HEK293 (cell line): ENCODE measurements at regions not wholly inside any gene's neighbourhood (a gene's known extent, or its start where the extent isn't known, plus 50 kb on each side); places are given as distances from the start of the nearest gene placed in this dataset.

ENCODE experiments used
- GLI2 ChIP-seq: fragments of 450-650 bp; formaldehyde crosslinking; IDR thresholded peaks from 2 replicates; pipeline ENCODE4; 2017; ENCODE audit warnings: missing biosample characterization, missing genetic modification characterization, low read depth, borderline replicate concordance
- GLIS2 ChIP-seq: fragments of 450-650 bp; formaldehyde crosslinking; IDR thresholded peaks from 2 replicates; pipeline ENCODE4 v1.5.1; 2016; ENCODE audit warnings: missing biosample characterization, missing genetic modification characterization
- INSM2 ChIP-seq: fragments of 450-650 bp; formaldehyde crosslinking; IDR thresholded peaks from 2 replicates; pipeline ENCODE4 v1.5.1; 2016; ENCODE audit warnings: missing biosample characterization, missing genetic modification characterization
- KLF1 ChIP-seq: fragments of 450-650 bp; formaldehyde crosslinking; IDR thresholded peaks from 2 replicates; pipeline ENCODE4 v1.5.1; 2016; ENCODE audit warnings: missing biosample characterization, missing genetic modification characterization
- PRDM10 ChIP-seq: fragments of 450-650 bp; formaldehyde crosslinking; IDR thresholded peaks from 2 replicates; pipeline ENCODE4 v1.5.1; 2016; ENCODE audit warnings: missing biosample characterization, missing genetic modification characterization
- PRDM4 ChIP-seq: fragments of 450-650 bp; formaldehyde crosslinking; IDR thresholded peaks from 2 replicates; pipeline ENCODE4 v1.5.1; 2017; ENCODE audit warnings: missing biosample characterization, missing genetic modification characterization
- REPIN1 ChIP-seq: fragments of 450-650 bp; formaldehyde crosslinking; IDR thresholded peaks from 2 replicates; pipeline ENCODE4 v1.5.1; 2017; ENCODE audit warnings: missing biosample characterization, missing genetic modification characterization, low read depth
- REST ChIP-seq: fragments of 450-650 bp; formaldehyde crosslinking; IDR thresholded peaks from 2 replicates; pipeline ENCODE4 v1.5.1; 2016; ENCODE audit warnings: missing biosample characterization, missing genetic modification characterization
- ZBTB10 ChIP-seq: fragments of 450-650 bp; formaldehyde crosslinking; IDR thresholded peaks from 2 replicates; pipeline ENCODE4 v1.5.1; 2016; ENCODE audit warnings: missing biosample characterization, missing genetic modification characterization
- ZBTB21 ChIP-seq: fragments of 450-650 bp; formaldehyde crosslinking; IDR thresholded peaks from 2 replicates; pipeline ENCODE4 v1.5.1; 2017; ENCODE audit warnings: missing biosample characterization, missing genetic modification characterization
- ZBTB44 ChIP-seq: fragments of 450-650 bp; IDR thresholded peaks from 2 replicates; pipeline ENCODE4 v1.5.1; 2018; ENCODE audit warnings: missing biosample characterization, mild to moderate bottlenecking, missing genetic modification characterization
- ZBTB8A ChIP-seq: fragments of 450-650 bp; formaldehyde crosslinking; IDR thresholded peaks from 2 replicates; pipeline ENCODE4 v1.5.1; 2016; ENCODE audit warnings: missing biosample characterization, missing genetic modification characterization
- ZEB2 ChIP-seq: fragments of 450-650 bp; formaldehyde crosslinking; IDR thresholded peaks from 2 replicates; pipeline ENCODE4 v1.5.1; 2016; ENCODE audit warnings: missing biosample characterization, missing genetic modification characterization
- ZFP69B ChIP-seq: fragments of 450-650 bp; formaldehyde crosslinking; IDR thresholded peaks from 2 replicates; pipeline ENCODE4 v1.5.1; 2016; ENCODE audit warnings: missing biosample characterization, missing genetic modification characterization
- ZIC2 ChIP-seq: fragments of 450-650 bp; formaldehyde crosslinking; IDR thresholded peaks from 2 replicates; pipeline ENCODE4 v1.5.1; 2016; ENCODE audit warnings: missing biosample characterization, missing genetic modification characterization
- ZNF10 ChIP-seq: fragments of 450-650 bp; formaldehyde crosslinking; IDR thresholded peaks from 2 replicates; pipeline ENCODE4 v1.5.1; 2017; ENCODE audit warnings: missing biosample characterization, missing genetic modification characterization
- ZNF2 ChIP-seq: fragments of 450-650 bp; formaldehyde crosslinking; IDR thresholded peaks from 2 replicates; pipeline ENCODE4 v1.5.1; 2016; ENCODE audit warnings: missing biosample characterization, missing genetic modification characterization
- ZNF239 ChIP-seq: fragments of 450-650 bp; formaldehyde crosslinking; IDR thresholded peaks from 2 replicates; pipeline ENCODE4 v1.5.1; 2016; ENCODE audit warnings: missing biosample characterization, missing genetic modification characterization
- ZNF366 ChIP-seq: fragments of 450-650 bp; formaldehyde crosslinking; conservative IDR thresholded peaks from 2 replicates; pipeline ENCODE4 v1.5.1; 2016; ENCODE audit warnings: missing biosample characterization, missing genetic modification characterization
- ZNF660 ChIP-seq: fragments of 450-650 bp; IDR thresholded peaks from 2 replicates; pipeline ENCODE4 v1.5.1; 2018; ENCODE audit warnings: missing biosample characterization, mild to moderate bottlenecking, missing genetic modification characterization
- ZNF830 ChIP-seq: fragments of 450-650 bp; IDR thresholded peaks from 2 replicates; pipeline ENCODE4 v1.5.0; 2018; ENCODE audit warnings: missing biosample characterization, missing genetic modification characterization, low read depth, mild to moderate bottlenecking, moderate library complexity
- ZSCAN18 ChIP-seq: fragments of 450-650 bp; formaldehyde crosslinking; IDR thresholded peaks from 2 replicates; pipeline ENCODE4 v1.5.1; 2016; ENCODE audit warnings: missing biosample characterization, missing genetic modification characterization

- TF ChIP-seq ZBTB10 (tag by site-specific recombination) (peak; percentile 24; the same call in 1 of the 2 replicates), ZNF2 (tag by site-specific recombination) (no peak), PRDM10 (tag by site-specific recombination) (peak; percentile 30), ZNF239 (tag by site-specific recombination) (peak; percentile 23; the same call in 1 of the 2 replicates), PRDM4 (tag by site-specific recombination) (peak; percentile 39), ZNF830 (no peak), KLF1 (tag by site-specific recombination) (peak; percentile 64; the same call in 1 of the 2 replicates), GLI2 (0 out of 2 replicates have a peak, but pooled peaks have one; percentile 31), ZIC2 (tag by site-specific recombination) (peak; percentile 76), ZNF660 (tag by site-specific recombination) (peak; percentile 90), ZSCAN18 (tag by site-specific recombination) (peak; percentile 69; the same call in 1 of the 2 replicates), ZBTB44 (tag by site-specific recombination) (peak; percentile 87), ZFP69B (peak; percentile 72), ZNF366 (tag by site-specific recombination) (no peak), GLIS2 (tag by site-specific recombination) (peak; percentile 73; the same call in 1 of the 2 replicates), ZBTB21 (no peak), ZEB2 (tag by site-specific recombination) (no peak), REST (tag by site-specific recombination) (no peak), ZNF10 (tag by site-specific recombination) (peak; percentile 28; the same call in 1 of the 2 replicates), ZBTB8A (tag by site-specific recombination) (peak; percentile 98), REPIN1 (tag by site-specific recombination) (peak; percentile 67; the same call in 1 of the 2 replicates), INSM2 (tag by site-specific recombination) (peak; percentile 19; the same call in 1 of the 2 replicates)
Observed at GRCh38 chr22:46053563-46054090, 76.7 kb upstream of the WNT7B start (continued).
